ENCODE measurements at regions not wholly inside any gene's neighbourhood (a gene's known extent, or its start where the extent isn't known, plus 50 kb on each side); places are given as distances from the start of the nearest gene placed in this dataset.

GRCh38 chr4:167767281-167767680 is 325.1 kb upstream of the ANXA10 start:
- TF ChIP-seq CTCF (IDR thresholded peaks at IDR 0.05 in 8 of 11, conservative IDR thresholded peaks at IDR 0.05 in 3 of 11): no peak
- TF ChIP-seq POLR2A (IDR thresholded peaks at IDR 0.05): no peak
- no peak for TF ChIP-seq POLR2AphosphoS5 (IDR thresholded peaks at IDR 0.05)

Measured in spleen (tissue), 7 donors.